Activated CD4-positive, alpha-beta T cell treated with anti-CD3 and anti-CD28 coated beads, Interleukin-2, amount 50 U/mL, for 4 hours (primary cell): ENCODE measurements at regions not wholly inside any gene's neighbourhood (a gene's known extent, or its start where the extent isn't known, plus 50 kb on each side); places are given as distances from the start of the nearest gene placed in this dataset.

ENCODE experiments used
- DNase-seq, 2 experiments: peaks; one replicate each; pipeline ENCODE4 v3.0.0-alpha.2; 2020

DNA sequence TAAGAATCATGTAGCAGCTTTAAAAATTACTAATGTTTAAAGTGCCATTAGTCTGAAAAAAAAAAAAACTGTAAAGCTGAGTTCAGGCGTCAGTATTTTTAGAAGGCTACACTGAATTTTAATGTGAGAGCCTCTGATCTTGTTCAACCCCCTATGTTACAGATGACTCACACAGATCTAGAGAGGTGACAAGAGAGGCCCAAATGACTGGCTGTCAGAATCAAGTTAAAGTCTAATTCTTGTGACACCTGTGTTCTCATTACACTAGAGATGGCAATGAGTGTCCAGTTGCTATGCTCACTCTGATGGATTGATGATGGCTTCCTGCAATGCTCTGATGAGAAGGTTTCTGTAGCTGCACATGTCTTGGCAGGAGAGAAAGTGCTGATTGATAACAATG is 203.5 kb upstream of the OBI1 start:
- DNase-seq, result no peak

DNA sequence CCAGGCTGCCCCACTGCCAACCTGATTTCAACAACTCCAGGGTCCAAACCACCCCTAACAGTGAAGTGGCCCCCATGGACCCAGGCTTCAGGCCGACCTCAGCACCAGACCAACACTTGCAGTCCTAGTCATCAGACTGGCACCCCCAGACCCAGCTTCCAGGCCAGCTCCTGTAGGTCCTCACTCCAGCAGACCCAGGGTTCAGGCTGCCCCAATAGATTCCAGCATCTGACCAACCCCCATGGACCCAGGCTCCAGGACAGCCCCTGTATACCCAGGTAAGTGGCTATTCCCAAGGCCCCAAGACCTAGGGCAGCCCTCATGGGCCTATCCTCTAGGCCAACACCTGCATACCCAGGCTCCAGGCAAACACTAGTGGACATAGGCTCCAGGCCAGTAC is 193.8 kb upstream of the OBI1 start:
- no peak for DNase-seq

DNA sequence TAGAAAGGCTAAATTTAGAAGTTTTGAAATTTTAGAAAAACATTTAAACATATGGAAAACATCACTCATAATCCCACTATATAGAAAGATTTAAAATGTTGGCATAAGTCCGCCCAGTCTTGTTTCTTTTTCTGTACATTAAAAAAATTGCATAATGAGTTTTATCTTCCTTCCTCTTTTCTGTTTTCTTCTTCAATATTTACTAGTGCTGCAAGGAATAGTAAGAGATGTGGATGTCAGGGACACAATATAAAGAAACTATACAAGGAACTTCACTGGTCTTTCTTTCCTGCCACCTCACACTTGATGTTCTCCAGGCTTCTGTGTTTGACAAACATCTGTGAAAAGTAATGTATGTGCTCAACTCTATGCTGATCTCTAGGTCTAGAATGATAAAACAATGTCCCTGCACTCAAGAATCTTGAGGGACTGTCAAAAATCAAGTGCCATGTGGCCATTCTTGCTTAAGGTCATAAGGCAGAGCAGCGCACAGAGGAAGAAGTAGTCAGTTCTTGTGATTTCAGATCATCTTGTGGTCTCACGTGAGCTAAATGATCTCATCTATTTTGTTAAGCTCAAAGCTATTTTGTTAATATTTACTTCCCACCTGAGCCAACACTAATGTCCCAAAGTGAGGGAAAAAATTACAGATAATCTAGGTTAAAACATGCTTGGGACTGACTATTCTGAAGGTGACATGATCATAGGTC is 186.9 kb upstream of the OBI1 start:
- DNase-seq, result no peak

DNA sequence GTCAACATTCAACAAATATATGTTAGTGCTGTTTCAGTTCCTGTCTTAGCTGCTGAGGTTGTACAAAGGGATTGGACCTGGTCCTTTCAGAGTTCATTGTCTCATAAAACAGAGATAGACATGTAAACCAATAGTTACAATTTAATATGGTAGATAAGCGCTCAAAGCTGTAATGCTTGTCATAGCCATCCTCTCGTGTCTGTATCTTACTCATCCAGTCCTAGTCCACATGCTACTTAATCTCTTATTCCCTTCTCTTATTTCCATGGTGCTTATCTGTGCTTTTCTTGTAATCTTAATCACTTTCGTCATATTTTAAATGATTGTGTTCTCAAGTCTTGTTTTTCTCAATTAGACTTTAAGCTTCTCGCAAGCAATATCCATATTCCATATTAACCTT is 185.2 kb upstream of the OBI1 start:
- DNase-seq, result no peak

DNA sequence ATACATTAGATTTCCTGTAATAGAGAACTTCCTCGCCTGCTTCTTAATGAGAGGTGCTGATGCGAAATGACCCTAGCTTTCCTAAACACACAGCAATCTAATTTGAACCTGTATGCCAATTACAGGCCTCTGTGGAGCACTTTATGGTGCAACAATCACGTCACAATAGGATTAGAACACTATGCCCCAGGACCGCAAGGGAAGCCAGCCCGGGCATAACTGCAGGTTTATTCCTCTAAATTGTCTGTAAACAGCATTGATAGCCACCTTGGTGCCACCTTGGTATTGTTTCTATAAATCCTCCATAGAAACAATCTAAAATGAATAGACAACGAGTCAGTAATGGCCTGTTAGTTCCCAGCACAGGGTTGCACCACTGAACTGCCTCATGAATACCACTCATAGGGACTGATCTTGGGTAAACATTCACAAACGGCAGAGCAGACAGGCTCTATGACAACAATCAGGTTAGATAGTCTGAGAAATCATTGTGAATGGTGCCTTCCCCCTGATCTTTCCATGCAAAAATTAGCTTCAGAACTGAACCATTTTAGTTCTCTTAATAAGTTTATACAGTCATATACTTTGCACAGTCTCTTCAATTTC is 182.5 kb upstream of the OBI1 start:
- DNase-seq, result no peak

DNA sequence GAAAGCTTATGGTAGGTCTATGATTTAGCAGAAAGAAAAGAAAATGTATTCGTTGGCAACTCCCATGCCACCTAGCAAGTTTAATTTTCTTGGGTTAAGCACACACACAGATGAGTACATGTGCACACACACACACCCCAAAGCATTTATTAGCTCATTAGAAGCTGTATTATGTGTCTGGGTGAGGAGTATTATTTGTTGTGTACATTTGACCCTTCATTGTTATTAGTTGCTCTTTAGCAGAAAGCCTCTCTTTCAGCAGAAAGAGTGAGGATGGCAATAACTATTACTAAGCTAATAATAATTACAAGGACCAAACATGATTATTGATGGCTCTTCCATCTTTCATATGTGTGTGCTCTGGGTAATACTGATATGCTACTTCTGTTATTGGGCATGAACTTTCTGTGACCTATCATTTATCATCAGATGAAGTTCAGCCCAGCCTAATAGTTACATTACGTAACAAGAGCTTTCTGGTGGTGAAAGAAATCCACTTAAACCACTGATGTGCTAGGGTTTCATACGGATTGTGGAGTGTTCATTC is 177.4 kb upstream of the OBI1 start:
- no peak for DNase-seq

DNA sequence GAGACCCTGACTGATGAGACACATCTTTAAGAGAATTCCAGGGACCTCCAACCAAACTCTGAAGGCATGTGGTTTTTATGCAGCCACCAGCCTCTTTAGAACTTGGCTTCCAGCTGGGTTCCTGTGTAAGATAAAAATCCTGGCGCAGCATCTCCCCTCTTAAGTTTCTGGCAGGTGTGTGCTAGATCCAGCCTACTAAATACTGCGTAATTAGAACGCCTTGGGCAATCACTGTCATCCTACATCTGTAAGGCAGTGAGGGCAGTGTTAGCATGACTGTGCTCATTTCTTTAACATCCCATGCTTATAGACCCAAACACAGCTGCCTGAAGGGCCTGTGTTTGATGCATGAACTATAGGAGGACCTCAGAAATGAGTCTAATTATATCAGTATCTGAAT is 173.5 kb upstream of the OBI1 start:
- no peak for DNase-seq

DNA sequence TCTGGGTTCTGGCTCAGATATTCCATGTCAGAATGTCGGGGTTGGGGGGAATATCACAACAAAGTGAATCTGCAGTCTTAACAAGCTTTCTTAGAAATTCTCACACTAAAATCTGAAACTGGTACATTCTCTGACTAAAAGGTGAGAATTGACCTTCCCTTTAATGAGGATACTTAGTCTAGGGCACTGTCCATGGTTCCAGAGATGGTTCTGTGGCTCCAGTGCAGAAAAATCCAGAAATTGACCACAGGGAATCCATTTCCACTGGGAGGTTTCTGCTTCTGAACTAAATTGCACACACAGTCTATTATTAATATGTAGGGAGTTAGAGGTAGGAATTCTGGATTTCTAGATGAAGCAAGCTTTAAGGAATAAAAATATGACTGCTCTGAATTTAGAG is 171.6 kb upstream of the OBI1 start:
- no peak for DNase-seq

DNA sequence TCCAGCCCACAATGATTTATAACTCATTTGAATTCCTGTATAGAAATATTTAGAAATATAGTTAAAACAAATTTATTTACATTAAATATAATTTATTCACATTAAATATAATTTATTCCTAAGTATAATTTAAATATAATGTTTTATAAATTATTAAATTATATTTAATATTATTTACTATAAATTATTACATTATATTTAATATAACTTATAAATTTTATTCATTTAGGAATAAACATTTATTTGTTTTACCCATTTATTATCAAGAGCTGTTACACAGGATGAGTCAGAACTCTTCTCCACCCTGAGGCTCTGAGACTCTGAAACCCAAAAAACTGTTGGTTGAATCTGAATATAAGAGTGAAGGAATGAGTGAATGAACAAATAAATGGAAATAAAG is 170.9 kb upstream of the OBI1 start:
- DNase-seq, result no peak

DNA sequence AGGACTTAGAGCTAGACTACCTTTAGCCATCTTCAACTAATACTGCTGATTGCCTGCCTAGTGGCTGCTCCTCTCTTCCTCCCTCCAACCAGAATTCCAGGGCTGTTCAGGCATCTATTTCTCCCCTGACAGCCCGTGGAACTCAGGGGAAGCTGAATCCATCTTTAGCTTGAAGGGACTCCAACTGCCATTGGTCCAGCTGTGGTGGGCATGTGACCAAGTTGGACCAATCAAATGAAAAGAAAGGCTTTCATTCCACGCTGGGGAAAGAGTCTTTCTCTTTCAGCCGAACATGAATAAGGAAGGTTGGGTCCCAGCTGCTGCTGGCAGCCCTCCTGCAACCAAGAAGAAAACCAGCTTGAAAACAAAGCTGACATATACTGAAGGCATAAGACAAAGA is 168.5 kb upstream of the OBI1 start:
- DNase-seq, result no peak

DNA sequence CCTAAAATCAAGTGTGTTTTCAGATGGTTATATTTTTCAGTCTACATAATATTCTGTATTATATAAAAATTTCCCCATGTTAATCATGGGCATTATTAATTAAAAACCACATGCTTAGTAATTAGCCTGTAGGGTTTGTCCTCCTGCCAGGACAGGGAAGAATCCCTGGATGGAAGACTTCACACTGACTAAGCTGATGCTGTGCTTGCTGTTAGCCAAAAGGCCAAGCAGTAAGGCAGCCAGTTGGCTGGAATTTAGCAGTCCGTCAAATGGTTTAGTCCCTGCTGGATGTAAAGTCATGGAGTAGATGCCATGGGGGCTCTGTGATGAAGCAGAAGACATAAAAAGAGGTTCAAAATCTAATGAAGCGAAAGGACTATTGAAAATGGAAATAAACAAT is 168.0 kb upstream of the OBI1 start:
- DNase-seq, result no peak

DNA sequence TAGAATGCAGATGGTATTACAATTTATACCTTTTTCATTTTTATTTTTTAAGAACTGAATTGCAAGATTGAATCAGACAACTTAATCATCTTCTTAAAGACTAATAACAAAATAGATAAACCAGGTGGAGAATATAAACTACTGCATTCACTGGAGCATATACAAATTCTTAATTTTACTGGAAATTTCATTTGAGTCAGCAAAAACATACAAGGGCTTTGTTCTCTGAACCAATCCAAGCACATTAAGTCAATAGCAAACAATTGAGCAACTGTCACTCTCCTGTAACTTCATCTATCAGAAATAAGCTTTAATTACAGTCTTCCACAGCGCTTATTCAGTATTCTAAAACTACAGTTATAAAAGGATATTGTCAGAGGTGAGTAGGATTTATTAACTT is 167.4 kb upstream of the OBI1 start:
- no peak for DNase-seq

DNA sequence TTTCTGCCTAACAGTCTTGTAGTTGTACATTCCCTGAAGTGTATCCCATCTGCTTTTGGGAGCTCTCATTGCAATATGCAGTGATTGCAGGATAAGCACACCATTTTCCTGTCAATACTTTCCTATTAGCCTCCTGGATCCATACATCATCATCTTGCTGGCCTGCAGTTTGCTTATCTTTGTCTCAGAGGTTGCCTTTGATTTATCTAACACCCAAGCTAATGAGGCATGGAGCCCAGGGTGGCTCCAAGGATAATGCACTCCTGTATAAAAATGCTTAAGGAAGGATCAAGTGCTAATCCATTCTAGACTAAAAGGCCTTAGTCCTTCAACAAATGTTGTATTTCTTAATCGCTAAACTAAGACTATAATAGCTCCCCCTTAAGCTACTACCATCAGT is 161.6 kb upstream of the OBI1 start:
- DNase-seq, result no peak

DNA sequence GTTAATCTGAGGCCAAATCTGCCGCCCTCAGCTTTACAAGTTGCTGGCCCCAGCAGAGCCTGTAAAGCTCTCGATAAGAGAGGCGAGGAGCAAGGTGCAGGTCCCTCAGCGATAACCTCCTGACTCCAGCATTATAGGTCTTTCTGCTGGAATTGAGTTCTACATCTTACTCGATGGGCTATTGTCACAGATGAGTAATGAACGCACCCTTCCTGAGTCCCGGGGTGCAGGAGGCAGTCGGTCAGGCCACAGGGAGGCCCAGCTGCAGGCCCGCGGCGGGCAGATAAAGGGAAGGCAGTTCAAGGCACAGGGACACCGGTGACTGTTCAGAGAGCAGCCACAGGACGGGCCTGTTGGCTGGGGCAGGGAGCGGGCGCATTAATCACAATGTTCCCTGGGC is 157.6 kb upstream of the OBI1 start:
- DNase-seq, result no peak

DNA sequence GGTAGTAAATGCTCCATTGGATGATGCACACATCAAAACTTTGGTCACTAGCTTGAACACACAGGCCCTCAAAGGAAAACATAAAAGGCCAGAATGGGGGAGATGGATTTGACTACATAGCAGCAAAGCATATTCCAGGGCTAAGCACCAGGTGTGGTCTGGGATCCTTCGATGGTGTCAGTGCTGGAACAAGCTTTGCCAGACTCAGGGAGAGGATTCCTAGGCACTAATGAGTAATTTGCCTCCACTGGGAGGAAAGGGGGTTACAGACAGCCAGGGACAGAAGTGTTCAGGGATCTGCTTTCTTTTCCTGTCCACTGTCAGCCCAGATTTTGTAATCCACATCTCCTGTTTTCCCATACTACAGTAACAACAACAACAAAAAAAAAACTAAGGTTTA is 157.2 kb upstream of the OBI1 start:
- DNase-seq, result no peak

DNA sequence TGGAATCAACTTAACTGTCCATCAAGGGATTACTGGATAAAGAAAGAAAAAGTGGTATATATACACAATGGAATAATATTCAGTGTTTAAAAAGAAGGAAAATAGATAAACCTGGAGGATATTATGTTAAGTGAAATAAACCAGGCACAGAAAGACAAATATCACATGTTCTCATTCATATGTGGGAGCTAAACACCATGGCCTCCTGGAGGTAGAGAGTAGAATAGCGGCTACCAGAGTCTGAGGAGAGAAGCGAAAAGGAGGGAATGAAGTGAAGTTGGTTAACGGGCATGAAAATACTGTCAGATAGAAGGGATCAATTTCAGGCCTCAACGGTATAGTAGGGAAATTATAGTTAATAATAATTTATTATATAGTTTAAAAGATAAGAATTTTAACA is 147.5 kb upstream of the OBI1 start:
- no peak for DNase-seq

DNA sequence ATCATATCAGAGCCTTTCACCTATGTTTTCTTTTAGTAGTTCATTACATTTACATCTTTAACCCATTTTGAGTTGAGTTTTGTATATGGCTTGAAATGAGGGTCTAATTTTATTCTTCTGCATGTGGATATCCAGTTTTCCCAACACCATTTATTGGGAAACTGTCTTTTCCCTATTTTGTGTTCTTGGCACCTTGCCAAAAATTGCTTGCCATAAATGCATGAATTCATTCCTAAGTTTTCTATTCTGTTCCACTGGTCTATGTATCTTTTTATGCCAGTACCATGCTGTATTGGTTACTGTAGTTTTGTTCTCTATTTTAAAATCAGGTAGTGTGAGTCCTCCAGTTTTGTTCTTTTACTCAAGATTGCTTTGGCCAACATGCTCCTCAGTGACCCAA is 144.0 kb upstream of the OBI1 start:
- no peak for DNase-seq

DNA sequence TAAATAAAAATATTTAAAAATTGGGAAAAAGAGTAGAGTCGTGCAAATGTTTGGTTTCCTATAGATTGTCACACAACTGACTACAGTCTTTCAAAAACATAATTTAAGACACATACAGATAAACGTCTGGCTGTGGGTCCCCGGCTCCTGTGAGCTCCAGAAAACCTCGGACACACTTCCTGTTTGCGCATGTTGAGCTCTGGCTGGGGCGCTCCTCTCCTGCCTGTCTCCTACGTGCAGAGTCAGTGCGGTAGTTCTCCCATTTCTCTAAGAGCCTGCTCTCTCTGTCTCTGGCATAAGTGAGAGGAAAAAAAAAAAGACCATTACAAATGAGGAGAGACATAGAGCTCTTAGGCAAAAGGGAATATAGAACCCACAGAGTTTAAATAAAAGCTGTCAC is 128.2 kb upstream of the OBI1 start:
- no peak for DNase-seq

DNA sequence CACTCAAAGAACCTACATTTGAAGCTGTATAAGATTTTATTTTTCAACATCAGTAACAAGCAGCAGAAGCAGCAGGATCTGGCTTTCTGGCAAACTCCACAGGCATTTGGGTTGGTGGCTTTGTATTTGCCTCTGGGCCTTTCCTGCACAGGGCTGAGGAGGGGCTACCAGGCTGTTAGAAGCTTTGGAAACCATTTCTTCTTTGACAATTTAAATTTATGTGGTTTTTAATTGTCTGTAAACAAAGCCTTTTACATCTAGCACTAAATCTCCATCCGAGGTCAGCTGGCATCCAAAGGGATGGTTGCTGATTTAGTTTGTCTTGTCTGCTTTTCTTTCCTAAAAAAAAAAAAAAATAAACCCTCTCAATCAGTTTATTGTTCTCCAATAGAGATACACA is 127.5 kb upstream of the OBI1 start:
- DNase-seq, result no peak

DNA sequence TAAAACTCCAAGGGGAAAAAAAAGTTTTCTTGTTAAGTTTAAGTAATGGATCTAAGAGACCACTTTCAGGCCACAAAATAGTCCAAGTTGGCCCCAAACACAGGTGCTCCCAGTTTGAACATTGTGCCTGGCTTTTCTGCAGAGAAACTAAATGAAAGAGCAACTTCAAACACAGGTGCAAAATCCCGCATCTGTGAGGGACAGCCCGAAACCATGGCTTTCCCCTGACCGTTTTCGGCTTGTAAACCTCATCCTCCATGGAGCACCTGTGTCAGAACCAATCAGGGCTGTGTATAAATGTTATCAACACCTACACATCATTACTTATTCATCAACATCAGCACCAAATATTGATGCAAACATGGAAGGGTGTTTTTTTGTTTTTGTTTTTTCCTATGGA is 126.8 kb upstream of the OBI1 start:
- DNase-seq, result no peak

DNA sequence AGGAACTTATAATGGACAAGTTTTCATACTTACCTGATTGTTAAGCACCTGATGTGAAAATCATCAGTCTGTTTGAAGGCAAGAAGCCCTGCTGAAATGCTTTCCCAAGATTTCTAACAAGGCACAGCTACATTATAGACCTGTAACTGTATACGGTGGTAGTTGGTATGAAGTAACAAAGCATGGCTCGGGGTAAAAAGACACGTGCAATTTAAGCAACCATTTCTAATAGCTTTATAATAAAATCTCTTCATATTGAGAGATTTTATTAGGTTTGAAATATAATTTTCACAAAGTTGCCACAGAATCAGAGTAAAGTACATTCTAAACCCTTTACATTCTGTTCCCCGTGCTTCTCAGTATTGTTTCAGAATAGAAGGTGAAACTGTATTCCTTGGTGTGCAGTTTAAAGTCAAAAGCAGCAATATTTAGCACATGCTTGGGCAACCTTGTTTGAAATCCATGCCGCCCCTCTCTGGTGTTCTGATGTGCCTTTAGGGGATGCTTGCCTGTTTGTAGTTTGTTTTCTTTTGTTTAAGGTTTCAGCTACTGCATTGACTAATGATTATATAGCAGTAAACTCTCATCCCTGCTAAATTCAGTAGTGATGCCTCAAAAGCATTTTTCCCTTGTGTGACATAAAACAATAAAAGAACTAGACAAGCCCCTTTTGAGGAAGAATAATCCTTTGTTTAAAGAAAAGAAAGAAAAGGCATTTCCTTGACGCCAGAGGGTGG is 125.2 kb upstream of the OBI1 start:
- no peak for DNase-seq

DNA sequence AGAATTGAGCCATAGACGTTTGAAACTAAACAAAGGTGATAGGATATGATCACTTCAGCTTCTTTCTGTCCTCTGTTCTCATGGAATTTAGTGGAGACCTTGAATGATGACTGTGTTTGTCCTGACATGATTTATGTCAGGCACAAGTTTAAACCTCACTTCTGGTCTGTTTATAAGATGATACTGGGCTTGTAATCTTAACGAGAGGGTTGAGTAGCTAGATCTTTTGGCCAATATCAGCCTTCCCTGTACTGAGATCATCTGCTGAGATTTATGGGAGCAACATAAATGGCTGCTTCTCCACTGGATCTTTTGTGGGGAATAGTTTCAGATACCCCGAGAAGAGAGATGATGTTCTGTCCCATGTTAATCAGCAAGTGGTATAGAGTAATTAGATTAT is 121.8 kb upstream of the OBI1 start:
- no peak for DNase-seq

DNA sequence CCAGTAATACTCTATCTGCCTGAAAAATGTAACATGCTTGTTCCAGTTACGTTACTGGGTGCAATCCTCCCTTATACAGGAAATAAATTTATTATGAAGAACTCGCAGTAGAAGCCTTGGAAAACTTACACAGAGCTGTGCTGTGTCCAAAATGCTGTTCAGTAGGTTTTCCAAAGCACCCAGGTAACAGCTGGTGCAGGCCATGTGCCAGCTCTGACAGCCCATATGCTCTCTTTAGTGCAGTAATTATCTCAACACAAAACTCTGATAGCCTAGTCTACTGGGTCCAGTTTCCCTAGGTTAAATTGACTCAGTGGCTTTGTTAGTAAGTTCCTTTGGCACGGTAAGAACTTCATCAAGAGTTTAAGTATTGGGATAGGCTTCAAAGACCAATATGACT is 120.7 kb upstream of the OBI1 start:
- DNase-seq, result no peak

DNA sequence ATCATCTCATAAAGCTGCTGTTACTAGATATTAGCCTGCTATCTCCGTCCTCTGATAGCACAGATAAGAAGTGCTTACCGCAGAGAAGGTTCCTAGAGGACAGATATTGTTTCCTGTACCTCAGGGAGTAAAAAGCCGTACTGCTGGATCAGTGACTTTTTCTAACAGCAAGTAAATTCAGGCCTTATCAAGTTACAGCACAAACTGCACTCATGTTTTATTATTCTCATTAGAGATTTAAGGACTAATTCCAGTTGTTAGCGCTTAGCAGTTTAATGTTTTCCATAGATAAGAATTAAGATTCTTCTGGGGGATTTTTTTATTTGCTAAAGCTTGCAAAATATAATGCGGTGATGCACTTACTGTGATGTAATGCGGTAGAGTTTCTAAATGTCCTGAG is 119.0 kb upstream of the OBI1 start:
- DNase-seq, result no peak
